ENCODE measurements at regions not wholly inside any gene's neighbourhood (a gene's known extent, or its start where the extent isn't known, plus 50 kb on each side); places are given as distances from the start of the nearest gene placed in this dataset.

- TF ChIP-seq CTCF (conservative IDR thresholded peaks at IDR 0.05) (no peak), EZH2 (IDR thresholded peaks at IDR 0.05; ENCODE audit: low read depth) (no peak)
These were observed 142.3 kb upstream of the F9 start for GRCh38 chrX:139388254-139388653.
